T-helper 1 cell treated with Interleukin-12 subunit alpha and Interleukin-12 subunit beta and Interleukin-4 antibody, amounts not matched to agents 30 μg/mL and 1 μg/mL, for 36 hours (primary cell): ENCODE measurements at regions not wholly inside any gene's neighbourhood (a gene's known extent, or its start where the extent isn't known, plus 50 kb on each side); places are given as distances from the start of the nearest gene placed in this dataset.
"Not testable (repeated sequence)": the region's sequence is repeated elsewhere in the genome, so short reads cannot be mapped to it uniquely, and the experiment has no call there.

ENCODE experiments used
- H3K27ac Mint-ChIP-seq: one replicate; pipeline ENCODE4 v1.8.0; 2021; ENCODE audit warnings: mild to moderate bottlenecking, mixed read lengths
- H3K27me3 Mint-ChIP-seq: one replicate; pipeline ENCODE4 v1.8.0; 2021; ENCODE audit warnings: low read depth, mixed read lengths
- H3K36me3 Mint-ChIP-seq: one replicate; pipeline ENCODE4 v1.8.0; 2021; ENCODE audit warnings: low read depth, mixed read lengths
- H3K4me1 Mint-ChIP-seq: one replicate; pipeline ENCODE4 v1.8.0; 2021; ENCODE audit warnings: low read depth, mixed read lengths
- H3K4me3 Mint-ChIP-seq: one replicate; pipeline ENCODE4 v1.8.0; 2021; ENCODE audit warnings: mild to moderate bottlenecking, moderate library complexity, mixed read lengths
- H3K9me3 Mint-ChIP-seq: one replicate; pipeline ENCODE4 v1.8.0; 2021; ENCODE audit warnings: mixed read lengths

DNA sequence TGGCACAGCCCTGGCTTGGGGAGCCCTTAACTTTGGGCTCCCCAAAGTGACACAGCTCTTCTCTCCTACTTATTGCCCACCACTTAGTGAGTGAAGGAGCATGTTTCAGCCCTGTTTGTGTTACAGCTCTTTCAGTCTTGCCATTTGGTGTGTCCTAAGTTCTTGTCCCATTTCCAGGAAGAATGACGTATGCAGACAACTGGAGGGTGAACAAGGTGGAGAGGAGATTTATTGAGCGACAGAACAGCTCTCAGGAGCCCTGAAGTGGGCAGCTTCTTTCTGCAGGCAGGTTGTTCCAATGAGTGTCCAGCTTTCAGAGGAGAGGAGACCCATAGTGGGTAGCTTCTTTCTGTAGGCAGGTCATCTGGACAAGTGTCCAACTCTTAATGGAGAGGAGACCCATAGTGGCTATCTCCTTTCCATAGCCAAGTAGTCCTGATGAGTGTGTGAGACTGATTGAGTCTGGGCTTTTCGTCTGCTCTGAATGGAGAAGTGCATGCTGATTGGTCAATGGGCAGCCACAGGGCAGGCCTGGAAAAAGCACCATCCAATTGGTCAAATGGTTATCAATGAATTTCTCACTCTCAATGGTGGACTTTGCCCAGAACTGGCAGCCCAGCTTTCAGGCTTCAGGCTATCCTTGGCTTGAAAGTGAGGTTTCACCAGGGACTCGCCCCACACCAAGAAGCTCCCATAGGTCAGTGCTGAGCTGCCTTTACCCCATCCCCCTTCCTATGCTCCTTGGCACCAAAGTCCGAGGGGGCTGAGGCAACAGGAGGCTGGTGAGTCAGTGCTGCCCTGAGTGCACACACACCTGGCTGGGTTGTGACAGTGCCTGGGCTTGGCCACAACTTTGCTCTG, 688.2 kb downstream of the NYAP2 start:
- H3K4me3 Mint-ChIP-seq = no peak overlapping the region
- H3K27ac Mint-ChIP-seq = no peak overlapping the region
- no peaks in the 10 kb centered on the region for H3K36me3 Mint-ChIP-seq
- H3K27me3 Mint-ChIP-seq = no peaks in the 10 kb centered on the region
- peaks cover 1% of the 10 kb centered on the region for H3K4me1 Mint-ChIP-seq
- H3K9me3 Mint-ChIP-seq = no peaks in the 10 kb centered on the region

GRCh38 chr2:226087051-226087450, 687.5 kb downstream of the NYAP2 start:
- peaks cover 1% of the 10 kb centered on the region for H3K4me1 Mint-ChIP-seq
- H3K27ac Mint-ChIP-seq = no peak overlapping the region
- no peaks in the 10 kb centered on the region for H3K27me3 Mint-ChIP-seq
- H3K36me3 Mint-ChIP-seq = no peaks in the 10 kb centered on the region
- no peaks in the 10 kb centered on the region for H3K9me3 Mint-ChIP-seq
- no peak overlapping the region for H3K4me3 Mint-ChIP-seq

GRCh38 chr2:226086190-226086589, 686.7 kb downstream of the NYAP2 start:
- Mint-ChIP-seq H3K27ac (no peak overlapping the region), H3K4me1 (peaks cover 1% of the 10 kb centered on the region), H3K36me3 (no peaks in the 10 kb centered on the region), H3K9me3 (no peaks in the 10 kb centered on the region), H3K27me3 (no peaks in the 10 kb centered on the region), H3K4me3 (no peak overlapping the region)

GRCh38 chr2:226085425-226085824, 685.9 kb downstream of the NYAP2 start:
- not testable (repeated sequence) for H3K27ac Mint-ChIP-seq, H3K4me3 Mint-ChIP-seq

GRCh38 chr2:226080334-226080733, 680.8 kb downstream of the NYAP2 start:
- Mint-ChIP-seq H3K27me3 (no peaks in the 10 kb centered on the region), H3K4me1 (no peaks in the 10 kb centered on the region), H3K36me3 (no peaks in the 10 kb centered on the region), H3K27ac (no peak overlapping the region), H3K9me3 (no peaks in the 10 kb centered on the region), H3K4me3 (no peak overlapping the region)

More at GRCh38 chr2:226085425-226085824, 685.9 kb downstream of the NYAP2 start:
- H3K9me3 Mint-ChIP-seq, H3K36me3 Mint-ChIP-seq, H3K4me1 Mint-ChIP-seq, H3K27me3 Mint-ChIP-seq: not testable (repeated sequence)

- H3K27me3 Mint-ChIP-seq = no peaks in the 10 kb centered on the region
- H3K27ac Mint-ChIP-seq = no peak overlapping the region
- no peak overlapping the region for H3K4me3 Mint-ChIP-seq
- no peaks in the 10 kb centered on the region for H3K4me1 Mint-ChIP-seq
- H3K36me3 Mint-ChIP-seq = no peaks in the 10 kb centered on the region
- no peaks in the 10 kb centered on the region for H3K9me3 Mint-ChIP-seq
Measured at GRCh38 chr2:226079671-226080181, 680.2 kb downstream of the NYAP2 start.

DNA sequence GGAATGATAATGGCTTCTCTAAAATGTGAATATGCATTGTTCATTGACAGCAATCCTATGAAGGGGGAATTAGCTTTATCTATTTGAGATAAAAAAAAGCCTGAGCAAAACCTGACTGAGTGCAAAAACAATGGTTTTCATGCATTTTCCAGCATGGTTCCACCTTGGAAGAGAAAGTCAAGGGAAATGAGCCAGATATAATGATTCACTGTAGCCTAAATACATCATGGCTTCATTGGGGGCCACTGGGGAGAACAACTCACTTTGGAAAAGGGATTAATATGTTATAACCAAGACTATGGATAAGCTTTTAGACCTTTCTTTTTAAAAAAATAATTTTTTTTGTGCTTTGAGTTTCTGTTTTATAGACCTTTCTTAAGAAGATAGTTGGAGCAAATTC, 679.7 kb downstream of the NYAP2 start:
- H3K4me3 Mint-ChIP-seq = no peak overlapping the region
- H3K36me3 Mint-ChIP-seq = no peaks in the 10 kb centered on the region
- no peaks in the 10 kb centered on the region for H3K27me3 Mint-ChIP-seq
- H3K27ac Mint-ChIP-seq = no peak overlapping the region
- H3K9me3 Mint-ChIP-seq = no peaks in the 10 kb centered on the region
- no peaks in the 10 kb centered on the region for H3K4me1 Mint-ChIP-seq

DNA sequence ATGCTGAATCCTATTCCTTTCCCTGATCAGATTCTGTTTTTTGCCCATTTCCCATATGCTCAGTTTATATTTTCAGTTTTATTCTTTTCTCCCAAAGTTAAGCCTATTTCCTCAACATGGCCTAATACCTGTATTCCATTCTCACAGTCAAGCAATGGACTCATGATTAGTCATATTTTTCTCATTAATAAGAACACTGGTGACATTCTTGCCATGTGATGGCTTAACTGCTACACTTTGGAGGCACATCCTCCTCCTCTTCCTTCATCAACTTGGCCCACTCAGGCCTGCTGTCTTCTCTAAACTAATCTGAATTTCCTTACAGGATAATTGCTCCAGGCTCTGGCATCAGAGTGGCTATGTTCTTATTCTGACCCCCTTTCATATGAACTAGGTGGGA, 679.2 kb downstream of the NYAP2 start:
- H3K4me3 Mint-ChIP-seq = no peak overlapping the region
- no peak overlapping the region for H3K27ac Mint-ChIP-seq
- no peaks in the 10 kb centered on the region for H3K27me3 Mint-ChIP-seq
- H3K4me1 Mint-ChIP-seq = no peaks in the 10 kb centered on the region
- H3K36me3 Mint-ChIP-seq = no peaks in the 10 kb centered on the region
- H3K9me3 Mint-ChIP-seq = no peaks in the 10 kb centered on the region

DNA sequence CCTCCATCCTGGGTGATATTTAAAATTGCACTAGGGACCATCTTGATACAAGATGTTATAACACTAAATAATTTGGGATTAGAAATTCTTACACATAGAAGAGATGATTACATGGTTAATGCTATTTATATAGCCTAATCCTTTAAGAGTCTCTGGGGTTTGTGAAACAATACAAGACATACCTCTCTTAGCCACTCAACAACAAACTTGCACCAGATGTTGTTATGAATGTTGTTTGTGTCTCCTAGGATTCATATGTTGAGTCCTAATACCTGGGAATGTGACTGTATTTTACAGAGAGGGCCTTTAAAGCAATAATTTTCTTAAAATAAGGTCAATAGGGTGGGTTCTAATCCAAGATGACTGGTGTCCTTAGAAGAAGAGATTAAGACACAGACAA, 678.3 kb downstream of the NYAP2 start:
- H3K9me3 Mint-ChIP-seq = no peaks in the 10 kb centered on the region
- H3K27me3 Mint-ChIP-seq = no peaks in the 10 kb centered on the region

DNA sequence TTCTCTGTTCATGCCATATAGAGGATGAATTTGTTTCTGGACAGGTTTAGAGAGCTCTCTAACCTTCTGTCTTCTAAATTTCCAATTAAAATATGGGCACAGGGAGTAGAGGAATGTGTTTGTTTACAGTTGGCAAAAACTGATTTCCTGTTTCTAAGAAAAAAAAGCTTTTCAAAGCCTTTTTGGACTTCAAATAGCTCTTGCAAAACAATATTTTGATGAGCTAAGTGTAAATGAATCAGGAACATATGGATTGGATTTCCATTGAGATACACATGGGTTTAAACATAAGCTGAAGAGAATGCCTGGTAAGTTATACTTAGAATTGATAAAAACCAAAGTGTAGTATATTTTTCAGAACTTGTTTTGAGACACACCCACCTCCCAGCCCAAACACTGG, 677.5 kb downstream of the NYAP2 start:
- no peaks in the 10 kb centered on the region for H3K9me3 Mint-ChIP-seq
- no peaks in the 10 kb centered on the region for H3K36me3 Mint-ChIP-seq
- no peak overlapping the region for H3K4me3 Mint-ChIP-seq
- no peaks in the 10 kb centered on the region for H3K27me3 Mint-ChIP-seq
- H3K27ac Mint-ChIP-seq = no peak overlapping the region
- H3K4me1 Mint-ChIP-seq = no peaks in the 10 kb centered on the region

More for the DNA sequence above, 678.3 kb downstream of the NYAP2 start:
- Mint-ChIP-seq H3K36me3 (no peaks in the 10 kb centered on the region), H3K4me1 (no peaks in the 10 kb centered on the region), H3K4me3 (no peak overlapping the region), H3K27ac (no peak overlapping the region)

DNA sequence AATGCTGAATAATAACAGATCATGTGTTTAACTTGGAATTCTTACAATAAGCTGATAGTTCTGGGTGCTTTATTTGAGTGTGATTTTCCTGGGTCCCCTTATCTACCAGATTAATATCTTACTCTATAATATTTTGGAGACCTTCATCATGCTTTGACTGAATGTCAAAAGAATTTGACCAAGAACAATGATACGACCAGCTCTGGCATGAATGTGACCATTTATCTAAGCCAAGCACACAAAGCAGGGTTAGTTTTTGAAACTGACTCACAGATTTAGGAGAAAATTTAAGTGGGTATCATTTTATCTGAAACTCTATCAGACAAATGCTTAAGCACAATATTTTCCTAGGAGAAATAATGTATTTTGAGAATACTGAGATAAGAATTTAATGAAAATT, 677.0 kb downstream of the NYAP2 start:
- no peaks in the 10 kb centered on the region for H3K36me3 Mint-ChIP-seq
- no peaks in the 10 kb centered on the region for H3K27me3 Mint-ChIP-seq
- H3K9me3 Mint-ChIP-seq = no peaks in the 10 kb centered on the region
- H3K4me1 Mint-ChIP-seq = no peaks in the 10 kb centered on the region
- H3K27ac Mint-ChIP-seq = no peak overlapping the region
- no peak overlapping the region for H3K4me3 Mint-ChIP-seq

DNA sequence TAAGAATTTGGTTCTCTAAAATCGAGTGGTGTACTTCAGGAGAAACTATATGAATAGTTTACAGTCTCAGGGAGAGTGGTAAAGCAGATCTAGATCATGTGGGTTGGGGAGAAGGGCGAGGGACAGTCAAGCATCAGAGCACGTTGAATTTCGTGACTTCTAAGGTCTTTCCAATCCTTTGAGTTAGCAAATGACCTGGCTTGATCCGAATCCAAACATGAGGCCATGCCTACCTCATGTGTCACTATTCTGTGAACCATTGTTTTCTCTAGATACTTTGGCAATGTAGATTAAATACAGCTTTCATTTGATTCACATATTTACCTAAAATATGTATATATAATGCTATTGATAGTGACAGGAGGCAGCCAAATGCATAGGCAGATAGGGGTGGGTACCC, 674.9 kb downstream of the NYAP2 start:
- Mint-ChIP-seq H3K27me3 (no peaks in the 10 kb centered on the region), H3K4me1 (no peaks in the 10 kb centered on the region), H3K4me3 (no peak overlapping the region), H3K36me3 (no peaks in the 10 kb centered on the region), H3K27ac (no peak overlapping the region), H3K9me3 (no peaks in the 10 kb centered on the region)

DNA sequence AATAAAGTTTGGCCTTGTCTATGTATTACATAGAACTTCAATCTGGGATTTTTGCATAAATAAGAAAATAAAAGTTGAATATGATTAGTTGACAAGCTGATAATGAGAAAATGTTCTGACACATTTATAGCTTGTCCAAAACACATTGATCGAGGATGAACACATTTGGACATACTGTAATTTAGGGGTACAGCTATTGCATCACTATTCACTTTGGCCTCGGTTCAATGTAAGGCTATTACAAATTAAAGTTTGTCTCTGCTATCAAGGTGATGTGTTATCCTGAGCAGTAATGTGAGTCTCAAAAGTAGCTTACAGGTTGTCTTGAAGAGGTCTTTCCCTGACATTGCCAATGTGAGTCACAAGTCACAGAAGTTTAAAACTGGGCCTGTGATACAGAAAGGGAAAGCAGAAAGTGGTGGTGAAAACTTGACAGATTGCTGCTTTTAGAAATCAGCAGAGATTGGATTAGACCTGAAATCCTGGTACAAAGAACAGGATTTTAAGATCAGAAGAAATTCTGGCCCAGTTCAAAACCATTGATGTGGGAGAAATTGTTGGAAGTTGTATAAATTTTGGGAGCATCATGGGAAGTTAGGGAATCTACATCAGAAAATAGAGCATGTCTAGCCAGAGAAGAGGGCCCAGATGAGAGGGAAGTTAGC, 674.1 kb downstream of the NYAP2 start:
- Mint-ChIP-seq H3K27me3 (no peaks in the 10 kb centered on the region), H3K9me3 (no peaks in the 10 kb centered on the region), H3K4me1 (no peaks in the 10 kb centered on the region), H3K36me3 (no peaks in the 10 kb centered on the region), H3K4me3 (no peak overlapping the region), H3K27ac (no peak overlapping the region)

DNA sequence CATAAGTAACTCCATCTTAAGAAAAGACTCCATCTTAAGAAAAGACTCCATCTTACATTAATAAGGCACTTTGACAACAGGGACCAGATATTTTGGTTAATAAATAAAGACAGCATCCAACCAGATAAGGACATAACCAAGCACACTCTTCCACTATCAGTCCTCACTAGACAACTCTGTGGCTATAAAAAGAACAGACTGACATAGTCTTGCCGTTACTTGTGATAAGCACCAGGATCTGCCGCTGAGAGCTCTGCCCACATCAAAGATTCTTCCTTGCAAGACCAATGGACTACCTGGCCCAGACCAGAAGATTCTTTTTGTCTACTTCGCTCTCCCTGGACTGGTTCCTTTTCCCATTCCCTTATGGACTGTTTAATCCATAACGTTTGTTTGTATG, 667.4 kb downstream of the NYAP2 start:
- Mint-ChIP-seq H3K9me3 (no peaks in the 10 kb centered on the region), H3K27ac (no peak overlapping the region), H3K4me1 (no peaks in the 10 kb centered on the region), H3K36me3 (no peaks in the 10 kb centered on the region), H3K27me3 (no peaks in the 10 kb centered on the region), H3K4me3 (no peak overlapping the region)

DNA sequence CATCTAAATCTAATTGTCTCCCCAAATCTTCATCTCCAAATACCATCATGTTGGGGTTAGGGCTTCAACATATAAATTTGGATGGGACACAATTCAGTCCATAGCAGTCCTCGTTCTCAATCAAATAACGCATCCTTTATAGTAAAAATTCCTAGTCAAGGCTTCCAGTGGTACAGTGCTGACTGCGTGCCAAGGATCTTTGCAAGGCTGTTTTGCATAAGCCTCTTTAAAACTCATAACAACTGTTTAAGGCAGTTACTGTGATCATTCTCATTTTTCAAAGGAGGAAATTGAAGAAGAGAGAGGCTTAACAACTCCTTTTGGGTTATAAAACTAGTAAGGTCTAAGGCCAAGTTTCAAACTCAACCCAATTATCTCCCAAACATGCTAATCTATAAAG, 666.9 kb downstream of the NYAP2 start:
- H3K36me3 Mint-ChIP-seq = no peaks in the 10 kb centered on the region
- H3K4me3 Mint-ChIP-seq = no peak overlapping the region
- H3K9me3 Mint-ChIP-seq = no peaks in the 10 kb centered on the region
- no peaks in the 10 kb centered on the region for H3K27me3 Mint-ChIP-seq
- no peaks in the 10 kb centered on the region for H3K4me1 Mint-ChIP-seq
- H3K27ac Mint-ChIP-seq = no peak overlapping the region
